ENCODE measurements at regions not wholly inside any gene's neighbourhood (a gene's known extent, or its start where the extent isn't known, plus 50 kb on each side); places are given as distances from the start of the nearest gene placed in this dataset.

DNA sequence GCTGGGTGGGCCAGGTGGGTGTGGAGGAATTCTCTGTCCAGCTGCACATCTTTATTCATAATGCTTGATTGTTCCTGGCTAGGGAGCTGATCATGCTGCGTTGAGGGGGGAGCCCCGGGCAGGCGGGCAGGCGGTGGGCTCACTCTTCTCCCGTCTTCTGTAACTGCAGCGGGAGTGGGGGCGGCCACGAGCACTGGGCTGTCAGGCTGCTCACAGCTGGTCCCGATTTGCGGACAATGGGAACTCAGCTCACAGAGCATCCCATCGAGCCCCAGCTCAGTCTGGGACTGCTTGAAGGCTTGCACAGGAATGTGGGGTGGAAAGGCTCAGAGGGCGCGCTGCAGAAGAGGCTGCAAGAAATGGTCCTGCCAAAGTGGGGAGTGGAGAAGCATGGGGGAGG lies 63.8 kb downstream of the EFNB1 start:
- H3K9ac ChIP-seq (ENCODE audit: insufficient read depth in 1 of 2, low read length in 2 of 2) = no peak overlapping the region
- DNase-seq (peak; percentile 51 to 64 (median 58)), ATAC-seq (ENCODE audit: insufficient read depth, low FRiP score) (no peak)
- peaks cover 2 to 40% (median 10%) of the 10 kb centered on the region in 5 donors for H3K4me1 ChIP-seq (ENCODE audit: control insufficient read depth in 5 of 5, insufficient read depth in 5 of 5, low read length in 5 of 5)
- no peak overlapping the region for H3K4me3 ChIP-seq
- H3K27ac ChIP-seq (ENCODE audit: low read depth in 1 of 2, low read length in 1 of 2) = no peak overlapping the region
- H3K27me3 ChIP-seq (ENCODE audit: control insufficient read depth in 3 of 3, insufficient read depth in 3 of 3, low read length in 2 of 3) = peaks cover 0 to 5% (median 4%) of the 10 kb centered on the region in 3 donors
- H3K36me3 ChIP-seq (ENCODE audit: control insufficient read depth in 4 of 4, insufficient read depth in 4 of 4, low read length in 4 of 4) = no peaks in the 10 kb centered on the region
- peaks cover 0 to 1% (median 0%) of the 10 kb centered on the region in 4 donors for H3K9me3 ChIP-seq (ENCODE audit: control insufficient read depth in 4 of 4, insufficient read depth in 3 of 4, low read length in 3 of 4)
- TF ChIP-seq, protein P1, sequence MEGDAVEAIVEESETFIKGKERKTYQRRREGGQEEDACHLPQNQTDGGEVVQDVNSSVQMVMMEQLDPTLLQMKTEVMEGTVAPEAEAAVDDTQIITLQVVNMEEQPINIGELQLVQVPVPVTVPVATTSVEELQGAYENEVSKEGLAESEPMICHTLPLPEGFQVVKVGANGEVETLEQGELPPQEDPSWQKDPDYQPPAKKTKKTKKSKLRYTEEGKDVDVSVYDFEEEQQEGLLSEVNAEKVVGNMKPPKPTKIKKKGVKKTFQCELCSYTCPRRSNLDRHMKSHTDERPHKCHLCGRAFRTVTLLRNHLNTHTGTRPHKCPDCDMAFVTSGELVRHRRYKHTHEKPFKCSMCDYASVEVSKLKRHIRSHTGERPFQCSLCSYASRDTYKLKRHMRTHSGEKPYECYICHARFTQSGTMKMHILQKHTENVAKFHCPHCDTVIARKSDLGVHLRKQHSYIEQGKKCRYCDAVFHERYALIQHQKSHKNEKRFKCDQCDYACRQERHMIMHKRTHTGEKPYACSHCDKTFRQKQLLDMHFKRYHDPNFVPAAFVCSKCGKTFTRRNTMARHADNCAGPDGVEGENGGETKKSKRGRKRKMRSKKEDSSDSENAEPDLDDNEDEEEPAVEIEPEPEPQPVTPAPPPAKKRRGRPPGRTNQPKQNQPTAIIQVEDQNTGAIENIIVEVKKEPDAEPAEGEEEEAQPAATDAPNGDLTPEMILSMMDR (IDR thresholded peaks at IDR 0.05; ENCODE audit: control extremely low read depth, extremely low read depth) = no peak
- 81 to 92% methylated on average over 11 to 13 of the region's 13 CpGs for WGBS, 2 donors

DNA sequence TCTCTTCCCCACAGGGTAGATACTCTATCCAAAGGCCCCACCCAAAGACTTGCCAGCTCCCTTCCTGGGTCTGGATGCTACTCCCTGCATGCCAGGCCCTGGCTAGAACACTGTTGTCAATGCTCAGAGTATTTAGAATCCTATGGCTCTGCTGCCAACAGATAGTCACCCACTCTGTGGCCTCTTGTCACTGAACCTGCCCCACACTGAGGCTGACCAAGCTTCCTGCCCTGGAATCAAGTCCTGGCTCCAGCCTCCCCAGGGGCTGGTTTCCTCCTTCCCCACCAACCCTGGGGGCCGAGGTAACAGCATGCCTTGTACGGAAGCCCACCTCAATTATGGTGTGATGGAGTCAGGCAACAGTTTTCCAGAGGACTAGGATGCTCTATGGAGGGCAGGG lies 63.3 kb downstream of the EFNB1 start:
- Histone ChIP-seq H3K9ac (ENCODE audit: insufficient read depth in 1 of 2, low read length in 2 of 2) (no peak overlapping the region), H3K27me3 (ENCODE audit: control insufficient read depth in 3 of 3, insufficient read depth in 3 of 3, low read length in 2 of 3) (peaks cover 0 to 8% (median 5%) of the 10 kb centered on the region in 3 donors), H3K4me3 (no peak overlapping the region), H3K9me3 (ENCODE audit: control insufficient read depth in 4 of 4, insufficient read depth in 3 of 4, low read length in 3 of 4) (peaks cover 0 to 1% (median 0%) of the 10 kb centered on the region in 4 donors), H3K27ac (ENCODE audit: low read depth in 1 of 2, low read length in 1 of 2) (no peak overlapping the region), H3K36me3 (ENCODE audit: control insufficient read depth in 4 of 4, insufficient read depth in 4 of 4, low read length in 4 of 4) (no peaks in the 10 kb centered on the region), H3K4me1 (ENCODE audit: control insufficient read depth in 5 of 5, insufficient read depth in 5 of 5, low read length in 5 of 5) (peaks cover 2 to 38% (median 10%) of the 10 kb centered on the region in 5 donors)
- DNase-seq = no peak
- 74 to 93% methylated on average over 2 of the region's 2 CpGs for WGBS, 2 donors
- TF ChIP-seq, protein P1 (IDR thresholded peaks at IDR 0.05; ENCODE audit: control extremely low read depth, extremely low read depth) = no peak
- ATAC-seq (ENCODE audit: insufficient read depth, low FRiP score) = no peak
